HG02981 (cell line): ENCODE measurements at regions not wholly inside any gene's neighbourhood (a gene's known extent, or its start where the extent isn't known, plus 50 kb on each side); places are given as distances from the start of the nearest gene placed in this dataset.

Experiments used
- ATAC-seq: cut with Tn5 transposase; IDR thresholded peaks from one replicate; pipeline ENCODE4 v1.9.1; 2021; ENCODE audit warnings: mild to moderate bottlenecking, moderate library complexity; ENCODE audit not compliant: unreplicated experiment

DNA sequence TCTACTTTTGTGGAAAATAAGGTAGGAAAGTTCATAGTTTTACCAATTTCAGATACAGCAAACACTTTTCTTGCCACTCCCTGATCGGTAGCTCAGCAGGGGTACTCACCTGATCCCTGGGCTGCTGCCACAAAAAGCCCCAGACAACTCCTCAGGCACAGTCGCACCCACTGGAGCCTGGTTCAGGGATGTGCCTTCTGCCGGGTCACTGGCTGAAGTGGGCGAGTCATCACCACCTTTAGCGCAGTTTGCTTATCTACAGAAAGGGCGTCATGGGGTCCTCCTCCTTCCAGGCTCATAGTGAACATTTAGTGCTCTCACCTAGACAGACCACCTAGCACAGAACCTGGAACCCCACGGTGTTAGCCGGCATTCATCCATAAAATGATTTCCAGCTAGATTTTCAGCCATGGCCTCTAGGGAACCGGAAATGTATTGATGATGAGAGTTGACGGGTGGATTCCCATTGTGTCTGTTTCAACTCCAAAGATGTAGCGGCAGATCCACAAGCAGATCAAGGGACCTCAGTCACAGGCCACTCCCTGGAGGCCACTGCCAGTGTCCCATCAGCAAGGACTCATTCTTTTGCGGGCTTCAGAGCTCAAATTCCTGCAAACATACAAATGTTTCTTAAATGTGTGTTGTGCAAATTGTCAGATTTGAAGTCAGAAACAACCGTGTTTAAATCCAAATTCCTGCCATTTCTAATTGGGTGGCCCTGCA is 408.4 kb upstream of the SALL3 start:
- no peak for ATAC-seq

DNA sequence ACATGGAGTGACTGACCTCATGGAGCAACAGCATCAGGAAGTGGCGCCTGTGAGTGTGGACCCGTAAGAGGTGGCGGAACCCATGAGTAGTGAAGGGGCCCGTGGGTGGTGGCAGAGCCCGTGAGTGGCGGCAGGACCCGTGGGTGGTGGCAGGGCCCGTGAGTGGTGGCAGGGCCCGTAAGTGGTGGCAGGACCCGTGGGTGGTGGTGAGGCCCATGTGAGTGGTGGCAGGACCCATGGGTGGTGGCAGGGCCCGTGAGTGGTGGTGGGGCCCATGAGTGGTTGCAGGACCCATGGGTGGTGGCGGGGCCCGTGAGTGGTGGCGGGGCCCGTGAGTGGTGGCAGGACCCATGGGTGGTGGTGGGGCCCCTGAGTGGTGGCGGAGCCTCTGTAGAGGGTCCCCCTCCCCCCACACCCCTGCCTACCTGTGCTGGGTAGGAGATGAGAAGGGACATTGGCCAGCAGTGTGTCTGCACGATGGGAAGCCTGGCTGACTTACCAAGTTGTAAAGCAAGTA is 407.7 kb upstream of the SALL3 start:
- no peak for ATAC-seq

GRCh38 chr18:78573773-78574172 is 405.8 kb upstream of the SALL3 start:
- no peak for ATAC-seq

DNA sequence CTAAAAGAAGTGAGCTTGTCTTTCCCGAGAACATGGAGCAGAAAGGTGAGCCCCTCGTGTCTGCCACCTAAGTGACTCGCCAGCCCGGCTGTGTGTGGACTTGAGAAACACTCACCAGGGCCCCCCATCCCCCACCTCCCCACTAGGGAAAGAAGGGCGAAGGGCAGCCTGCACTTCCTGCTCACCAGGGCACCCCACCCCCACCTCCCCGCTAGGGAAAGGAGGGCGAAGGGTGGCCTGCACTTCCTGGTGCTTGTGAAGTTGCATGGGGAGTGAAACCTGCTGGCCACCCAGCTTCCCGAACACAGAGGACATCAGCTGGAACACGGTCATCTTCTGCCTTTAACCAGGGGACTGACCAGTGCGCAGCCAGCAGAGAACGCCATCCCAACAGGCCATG is 402.7 kb upstream of the SALL3 start:
- ATAC-seq = no peak

- no peak for ATAC-seq
Observed at GRCh38 chr18:78579449-78579848, 400.2 kb upstream of the SALL3 start.

- no peak for ATAC-seq
Observed at GRCh38 chr18:78579854-78580577, 399.6 kb upstream of the SALL3 start.

GRCh38 chr18:78580835-78581339 is 398.7 kb upstream of the SALL3 start:
- no peak for ATAC-seq

GRCh38 chr18:78582181-78582709 is 397.4 kb upstream of the SALL3 start:
- no peak for ATAC-seq

DNA sequence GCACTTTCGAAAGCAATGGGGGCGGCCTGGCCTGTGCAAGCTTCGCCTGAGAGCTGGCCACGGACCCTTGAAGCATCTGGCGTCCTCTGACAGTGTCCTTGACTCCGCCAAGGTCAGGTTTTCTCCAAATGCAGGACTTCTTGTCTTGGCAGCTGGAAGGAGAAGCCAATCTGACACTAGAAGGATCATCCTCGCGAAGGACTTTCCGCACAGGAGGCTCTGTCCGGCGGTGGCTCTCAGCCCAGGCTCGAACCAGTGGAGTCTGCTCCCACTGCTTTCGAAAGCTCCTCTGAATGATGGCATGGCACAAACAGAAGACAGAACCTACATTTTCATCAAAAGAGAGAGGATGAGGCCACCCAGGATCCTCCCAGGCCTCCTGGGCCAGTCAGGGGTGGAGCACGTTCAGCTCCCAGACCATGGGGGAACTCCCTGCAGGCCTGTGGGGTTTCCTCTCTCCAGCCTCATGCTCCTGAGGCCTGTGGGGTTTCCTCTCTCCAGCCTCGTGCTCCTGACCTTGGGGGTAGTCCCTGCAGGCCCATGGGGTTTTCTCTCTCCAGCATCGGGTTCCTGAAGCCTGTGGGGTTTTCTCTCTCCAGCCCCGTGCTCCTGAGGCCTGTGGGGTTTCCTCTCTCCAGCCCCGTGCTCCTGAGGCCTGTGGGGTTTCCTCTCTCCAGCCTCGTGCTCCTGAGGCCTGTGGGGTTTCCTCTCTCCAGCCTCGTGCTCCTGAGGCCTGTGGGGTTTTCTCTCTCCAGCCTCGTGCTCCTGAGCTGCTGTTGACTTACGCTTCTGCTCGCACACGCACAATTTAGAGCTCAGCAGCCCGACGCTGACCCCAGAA is 396.5 kb upstream of the SALL3 start:
- no peak for ATAC-seq

GRCh38 chr18:78583739-78584458 is 395.7 kb upstream of the SALL3 start:
- ATAC-seq = no peak

DNA sequence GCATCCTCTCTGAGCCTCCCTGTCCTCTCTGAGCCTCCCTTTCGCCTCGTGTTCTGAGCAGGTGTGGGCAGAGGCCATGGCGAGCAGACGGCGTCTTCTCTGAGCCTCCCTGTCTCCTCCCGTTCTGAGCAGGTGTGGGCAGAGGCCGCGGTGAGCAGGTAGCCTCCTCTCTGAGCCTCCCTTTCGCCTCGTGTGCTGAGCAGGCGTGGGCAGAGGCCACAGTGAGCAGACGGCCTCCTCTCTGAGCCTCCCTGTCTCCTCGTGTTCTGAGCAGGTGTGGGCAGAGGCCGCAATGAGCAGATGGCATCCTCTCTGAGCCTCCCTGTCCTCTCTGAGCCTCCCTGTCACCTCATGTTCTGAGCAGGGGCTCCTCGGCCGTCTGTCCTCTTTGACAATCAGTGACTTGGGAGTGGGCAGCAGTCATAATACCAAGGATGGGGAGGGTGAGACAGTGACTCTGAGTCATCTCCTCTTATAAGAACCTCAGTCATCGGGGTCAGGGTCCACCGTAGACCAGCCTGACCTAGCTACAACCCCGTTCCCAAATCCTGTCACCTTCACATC is 395.1 kb upstream of the SALL3 start:
- ATAC-seq = no peak

- no peak for ATAC-seq
Observed at GRCh38 chr18:78586586-78586985, 393.0 kb upstream of the SALL3 start.

DNA sequence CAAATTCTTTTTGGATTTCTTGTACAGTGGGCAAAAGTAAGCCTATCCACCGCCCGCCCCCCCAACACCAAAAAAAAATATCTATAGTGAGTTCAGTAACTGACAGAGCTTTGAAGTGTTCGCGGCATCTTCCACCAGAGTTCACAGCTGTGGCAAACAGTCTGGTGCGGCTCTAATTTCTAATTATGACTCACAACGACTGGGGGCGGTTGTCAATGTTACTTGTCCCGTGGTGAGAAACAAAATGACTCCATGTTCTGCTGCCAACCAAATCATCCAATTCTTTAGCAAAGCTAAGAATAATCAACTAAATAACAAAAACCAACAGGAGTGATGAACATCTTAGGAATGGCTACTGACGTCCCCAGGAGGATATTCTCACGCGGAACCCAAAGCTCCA is 392.5 kb upstream of the SALL3 start:
- no peak for ATAC-seq

DNA sequence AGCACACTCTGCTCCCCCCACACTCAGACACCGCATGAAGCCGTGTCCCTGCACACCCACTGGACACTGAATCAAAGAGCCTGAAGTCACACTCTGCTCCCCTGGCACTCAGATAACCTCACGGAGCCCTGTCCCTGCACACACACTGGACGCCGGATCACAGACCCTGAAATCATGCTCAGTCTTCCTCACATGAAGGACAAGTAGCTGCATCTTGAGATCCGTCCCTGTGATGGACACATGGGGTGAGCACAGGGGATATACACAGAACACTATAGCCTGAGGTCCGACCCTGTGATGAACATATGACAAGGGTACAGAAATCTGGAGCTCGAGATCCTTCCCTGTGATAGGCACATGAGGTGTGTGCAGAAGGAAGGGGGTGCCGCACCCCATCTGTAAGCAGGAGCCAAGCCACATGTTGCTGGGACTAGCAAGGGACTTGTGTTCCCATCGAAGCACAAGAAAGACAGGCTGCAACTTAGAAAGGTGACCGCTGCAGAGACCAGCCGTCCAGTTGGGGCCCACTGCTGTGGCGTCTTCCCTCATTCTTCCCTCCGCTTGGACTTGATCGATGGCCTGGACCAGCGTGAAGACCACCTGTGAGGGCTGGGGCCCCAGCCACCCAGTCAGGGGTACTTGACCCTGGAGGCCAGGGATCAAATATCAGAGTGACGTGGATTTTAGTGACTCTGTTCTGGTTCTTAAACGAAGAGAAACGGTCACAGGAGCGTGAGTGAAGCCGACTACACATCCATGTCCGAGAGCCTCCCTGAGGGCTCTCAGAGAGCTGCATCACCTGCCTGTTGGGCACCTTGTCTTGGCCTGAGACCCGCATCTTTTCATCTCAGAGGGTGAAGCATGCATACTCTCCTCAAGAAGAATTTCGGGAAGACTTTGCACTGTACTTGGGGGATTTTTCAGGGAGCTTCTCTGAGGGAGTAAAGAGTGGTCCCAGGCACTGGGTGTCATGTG is 391.7 kb upstream of the SALL3 start:
- ATAC-seq = no peak

DNA sequence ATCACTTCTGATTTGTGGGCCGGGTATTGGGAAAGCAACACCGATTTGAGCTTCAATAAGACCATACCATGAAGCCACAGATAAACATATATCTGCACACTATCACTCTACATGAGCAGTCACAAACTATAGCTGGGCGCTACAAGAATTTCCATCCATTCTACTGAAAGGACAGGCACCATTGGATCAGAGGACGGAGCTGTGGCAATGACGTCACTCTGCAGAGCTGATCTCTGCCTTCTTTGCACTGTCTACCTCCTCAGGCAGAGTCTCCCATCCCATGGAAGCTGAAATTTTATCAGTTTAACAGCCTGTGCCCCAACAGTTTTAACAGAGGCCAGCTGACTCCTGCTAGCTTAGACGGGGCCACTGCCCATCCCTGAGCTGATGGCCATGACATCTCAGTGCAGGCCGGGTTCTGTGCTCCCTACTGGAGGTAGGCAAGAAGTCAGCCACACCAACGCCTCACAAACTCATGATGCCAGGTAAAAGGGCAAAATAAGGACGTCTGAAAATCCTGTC is 389.6 kb upstream of the SALL3 start:
- no peak for ATAC-seq

GRCh38 chr18:78595453-78595852 is 384.2 kb upstream of the SALL3 start:
- ATAC-seq = no peak

DNA sequence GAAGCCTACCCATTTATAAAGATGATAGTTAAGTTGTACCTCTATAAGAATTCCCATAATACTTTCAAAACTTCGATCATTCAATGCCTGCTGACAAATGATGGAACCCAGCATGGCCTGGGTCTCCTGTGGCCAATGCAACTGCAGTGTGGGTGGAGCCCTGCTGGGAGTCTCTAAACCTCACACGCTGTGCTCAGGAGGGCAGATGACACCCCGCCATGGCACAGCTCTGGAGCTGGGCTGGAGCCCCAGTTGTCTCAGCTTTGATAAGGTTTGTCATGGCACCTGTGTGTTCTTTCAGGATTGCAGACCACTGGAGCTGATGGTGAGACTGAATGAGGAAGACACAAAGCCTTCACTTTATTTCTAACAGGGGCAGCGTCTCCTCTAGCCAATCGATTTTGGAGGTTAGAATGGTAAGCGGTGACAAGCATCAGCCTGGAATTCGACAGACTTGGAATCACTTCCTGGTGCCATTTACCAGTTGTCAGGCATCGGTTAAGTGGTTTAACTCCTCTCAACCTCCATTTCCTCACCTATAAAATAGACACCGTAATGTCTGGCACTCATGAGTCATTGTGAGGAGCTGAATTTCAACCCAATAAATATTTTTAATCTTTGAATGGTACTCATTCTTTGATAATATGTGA is 383.6 kb upstream of the SALL3 start:
- no peak for ATAC-seq

GRCh38 chr18:78596794-78597345 is 382.7 kb upstream of the SALL3 start:
- ATAC-seq = no peak
